RWPE2 (cell line): ENCODE measurements at regions not wholly inside any gene's neighbourhood (a gene's known extent, or its start where the extent isn't known, plus 50 kb on each side); places are given as distances from the start of the nearest gene placed in this dataset.
A peak's percentile ranks its signal among the peaks of the same experiment; 100 is the strongest.
"Not testable (repeated sequence)": the region's sequence is repeated elsewhere in the genome, so short reads cannot be mapped to it uniquely, and the experiment has no call there.

Experiments used
- ATAC-seq: fragments of 200-7000 bp; cut with Tn5 transposase; 3 replicates; pipeline ENCODE4 v1.9.1; 2021; ENCODE audit warnings: low read depth
- DNase-seq: peaks from one replicate; pipeline ENCODE4 v3.0.0-alpha.2; 2020; ENCODE audit warnings: low spot score
- H3K27ac ChIP-seq: fragments of 450-650 bp; 2 replicates; pipeline ENCODE4 v1.5.1; 2017; ENCODE audit warnings: mild to moderate bottlenecking; ENCODE audit not compliant: poor library complexity, severe bottlenecking
- H3K27me3 ChIP-seq: fragments of 250-450 bp; sonication (Bioruptor Pico); 2 replicates; pipeline ENCODE4 v1.5.1; 2021; ENCODE audit warnings: mild to moderate bottlenecking, moderate library complexity; ENCODE audit not compliant: insufficient read depth, poor library complexity, severe bottlenecking
- H3K36me3 ChIP-seq: fragments of 250-450 bp; sonication (Bioruptor Pico); 2 replicates; pipeline ENCODE4 v1.5.1; 2020; ENCODE audit warnings: low read depth, mild to moderate bottlenecking, moderate library complexity
- H3K4me1 ChIP-seq: fragments of 250-450 bp; sonication (Bioruptor Pico); 2 replicates; pipeline ENCODE4 v1.5.1; 2021; ENCODE audit warnings: mild to moderate bottlenecking, moderate library complexity; ENCODE audit not compliant: insufficient read depth, poor library complexity, severe bottlenecking
- H3K4me3 ChIP-seq: fragments of 250-450 bp; sonication (Bioruptor Pico); 2 replicates; pipeline ENCODE4 v1.5.1; 2021; ENCODE audit warnings: mild to moderate bottlenecking, moderate library complexity; ENCODE audit not compliant: severe bottlenecking
- H3K9me3 ChIP-seq: fragments of 250-450 bp; sonication (Bioruptor Pico); 2 replicates; pipeline ENCODE4 v1.5.1; 2021; ENCODE audit warnings: mild to moderate bottlenecking, moderate library complexity; ENCODE audit not compliant: severe bottlenecking
- TF ChIP-seq, protein P1 (sequence below): fragments of 450-650 bp; IDR thresholded peaks from one replicate; pipeline ENCODE4 v1.5.1; 2017; ENCODE audit warnings: mild to moderate bottlenecking, moderate library complexity; ENCODE audit not compliant: poor library complexity, severe bottlenecking

DNA sequence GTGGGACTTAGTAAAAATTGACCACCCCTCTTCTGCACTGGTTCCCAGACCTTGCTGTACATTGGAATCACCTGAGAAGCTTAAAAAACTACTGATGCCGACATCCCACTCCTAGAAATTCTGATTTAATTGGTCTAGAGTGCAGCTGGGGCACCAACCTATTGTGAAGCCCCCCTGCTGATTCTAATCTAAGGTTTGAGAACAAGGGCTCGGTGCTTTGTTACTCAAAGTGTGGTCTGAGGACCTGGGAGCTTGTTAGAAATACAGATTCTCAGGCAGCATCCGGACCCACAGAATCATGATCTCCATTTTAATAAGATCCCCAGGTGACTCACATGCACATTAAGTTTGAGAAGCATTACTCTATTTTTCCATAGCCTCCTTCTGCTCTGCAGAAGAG is 57.8 kb upstream of the LPAR1 start:
- no peaks in the 10 kb centered on the region for H3K27me3 ChIP-seq
- no peaks in the 10 kb centered on the region for H3K9me3 ChIP-seq
- no peaks in the 10 kb centered on the region for H3K36me3 ChIP-seq
- no peak overlapping the region for H3K4me3 ChIP-seq
- TF ChIP-seq, protein P1, sequence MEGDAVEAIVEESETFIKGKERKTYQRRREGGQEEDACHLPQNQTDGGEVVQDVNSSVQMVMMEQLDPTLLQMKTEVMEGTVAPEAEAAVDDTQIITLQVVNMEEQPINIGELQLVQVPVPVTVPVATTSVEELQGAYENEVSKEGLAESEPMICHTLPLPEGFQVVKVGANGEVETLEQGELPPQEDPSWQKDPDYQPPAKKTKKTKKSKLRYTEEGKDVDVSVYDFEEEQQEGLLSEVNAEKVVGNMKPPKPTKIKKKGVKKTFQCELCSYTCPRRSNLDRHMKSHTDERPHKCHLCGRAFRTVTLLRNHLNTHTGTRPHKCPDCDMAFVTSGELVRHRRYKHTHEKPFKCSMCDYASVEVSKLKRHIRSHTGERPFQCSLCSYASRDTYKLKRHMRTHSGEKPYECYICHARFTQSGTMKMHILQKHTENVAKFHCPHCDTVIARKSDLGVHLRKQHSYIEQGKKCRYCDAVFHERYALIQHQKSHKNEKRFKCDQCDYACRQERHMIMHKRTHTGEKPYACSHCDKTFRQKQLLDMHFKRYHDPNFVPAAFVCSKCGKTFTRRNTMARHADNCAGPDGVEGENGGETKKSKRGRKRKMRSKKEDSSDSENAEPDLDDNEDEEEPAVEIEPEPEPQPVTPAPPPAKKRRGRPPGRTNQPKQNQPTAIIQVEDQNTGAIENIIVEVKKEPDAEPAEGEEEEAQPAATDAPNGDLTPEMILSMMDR: no peak
- no peak overlapping the region for H3K27ac ChIP-seq
- H3K4me1 ChIP-seq: peaks cover 3% of the 10 kb centered on the region
- DNase-seq (no peak), ATAC-seq (no peak)

DNA sequence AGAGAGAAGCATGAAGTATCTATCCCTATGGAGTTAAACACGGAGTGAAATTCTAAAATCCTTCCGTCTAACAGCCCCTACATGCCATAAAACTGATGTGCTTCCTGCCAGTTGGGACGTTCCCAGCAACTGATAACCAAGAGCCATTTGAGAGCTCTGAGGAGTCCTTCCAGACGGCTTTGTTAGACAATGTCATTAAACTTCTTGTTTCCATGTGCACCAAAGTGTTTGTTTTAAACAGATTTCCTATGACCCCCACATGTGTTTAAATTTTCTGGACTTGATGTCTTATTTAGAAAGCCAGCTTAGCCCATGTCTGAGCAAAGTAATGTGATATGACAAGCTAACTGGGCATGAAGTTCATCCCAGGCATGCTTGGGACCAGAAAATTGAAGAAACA is 57.2 kb upstream of the LPAR1 start:
- no peaks in the 10 kb centered on the region for H3K36me3 ChIP-seq

DNA sequence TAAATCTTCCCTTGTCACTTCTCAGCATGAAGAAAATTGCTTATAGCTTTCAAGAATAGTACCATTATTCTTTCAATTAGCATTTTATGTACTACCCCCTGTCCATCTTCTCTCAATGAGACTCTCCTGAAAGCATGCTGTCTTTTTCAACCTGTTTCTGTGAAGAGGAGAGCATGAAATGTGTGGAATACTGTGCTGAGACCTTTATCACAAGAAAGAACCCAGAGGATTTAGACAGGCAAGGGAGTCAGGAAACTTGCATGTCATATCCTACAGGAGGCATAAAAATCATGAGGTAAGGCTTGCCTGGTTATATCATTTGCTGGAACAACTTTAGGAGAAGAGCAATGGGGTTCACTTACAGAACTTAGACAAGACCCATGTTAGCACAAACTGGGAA is 56.7 kb upstream of the LPAR1 start:
- Histone ChIP-seq H3K36me3 (no peaks in the 10 kb centered on the region), H3K4me3 (no peak overlapping the region), H3K4me1 (peaks cover 3% of the 10 kb centered on the region), H3K27me3 (no peaks in the 10 kb centered on the region), H3K9me3 (no peaks in the 10 kb centered on the region), H3K27ac (no peak overlapping the region)
- ATAC-seq: no peak
- TF ChIP-seq, protein P1: no peak
- DNase-seq: no peak

More for the DNA sequence above, 57.2 kb upstream of the LPAR1 start:
- TF ChIP-seq, protein P1: no peak
- Histone ChIP-seq H3K4me1 (peaks cover 3% of the 10 kb centered on the region), H3K9me3 (no peaks in the 10 kb centered on the region), H3K27me3 (no peaks in the 10 kb centered on the region), H3K27ac (no peak overlapping the region), H3K4me3 (no peak overlapping the region)
- ATAC-seq (no peak), DNase-seq (no peak)

GRCh38 chr9:111094433-111094924 is 56.2 kb upstream of the LPAR1 start:
- no peak overlapping the region for H3K27ac ChIP-seq
- H3K9me3 ChIP-seq: no peaks in the 10 kb centered on the region
- DNase-seq (no peak), ATAC-seq (peak; percentile 66; the same call in 2 of the 3 replicates)
- H3K4me1 ChIP-seq: peaks cover 3% of the 10 kb centered on the region
- H3K27me3 ChIP-seq: no peaks in the 10 kb centered on the region
- H3K36me3 ChIP-seq: no peaks in the 10 kb centered on the region
- TF ChIP-seq, protein P1: no peak
- H3K4me3 ChIP-seq: no peak overlapping the region

DNA sequence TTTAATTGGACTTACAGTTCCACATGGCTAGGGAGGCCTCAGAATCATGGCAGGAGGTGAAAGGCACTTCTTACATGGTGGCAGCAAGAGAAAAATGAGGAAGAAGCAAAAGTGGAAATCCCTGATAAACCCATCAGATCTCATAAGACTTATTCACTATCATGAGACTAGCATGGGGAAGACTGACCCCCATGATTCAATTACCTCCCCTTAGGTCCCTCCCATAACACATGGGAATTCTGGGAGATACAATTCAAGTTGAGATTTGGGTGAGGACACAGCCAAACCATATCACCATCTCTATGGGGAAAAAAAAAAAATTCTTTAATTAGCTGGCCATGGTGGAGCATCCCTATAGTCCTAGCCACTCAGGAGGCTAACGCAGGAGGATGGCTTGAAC is 53.9 kb upstream of the LPAR1 start:
- H3K4me1 ChIP-seq, DNase-seq, H3K27ac ChIP-seq, H3K9me3 ChIP-seq, ATAC-seq, H3K4me3 ChIP-seq, H3K36me3 ChIP-seq, H3K27me3 ChIP-seq: not testable (repeated sequence)
